HepG2 (cell line): ENCODE measurements at regions not wholly inside any gene's neighbourhood (a gene's known extent, or its start where the extent isn't known, plus 50 kb on each side); places are given as distances from the start of the nearest gene placed in this dataset.
A peak's percentile ranks its signal among the peaks of the same experiment; 100 is the strongest.

Experiments
- ARHGAP35 ChIP-seq: sonication (generic); formaldehyde crosslinking; IDR thresholded peaks from 2 replicates; pipeline ENCODE4 v1.9.0; 2022; ENCODE audit warnings: mild to moderate bottlenecking, inconsistent platforms, moderate library complexity, missing genetic modification reagents, borderline replicate concordance
- BRCA1 ChIP-seq: sonication (generic); formaldehyde crosslinking; IDR thresholded peaks from 2 replicates; pipeline ENCODE4 v1.4.0; 2020; ENCODE audit warnings: missing genetic modification reagents
- CHD4 ChIP-seq: fragments of 200-600 bp; sonication (generic); IDR thresholded peaks from 2 replicates; pipeline ENCODE4 v1.7.0; 2017; ENCODE audit warnings: mild to moderate bottlenecking, low read length, borderline replicate concordance
- PCBP1 ChIP-seq: fragments of 200-400 bp; formaldehyde crosslinking; IDR thresholded peaks from 2 replicates; pipeline ENCODE4 v1.6.1; 2017; ENCODE audit warnings: mild to moderate bottlenecking, low read depth, low read length, borderline replicate concordance
- SAP130 ChIP-seq: IDR thresholded peaks from 2 replicates; pipeline ENCODE4 v1.6.1; 2016; ENCODE audit warnings: low read depth
- SCMH1 ChIP-seq: sonication (generic); formaldehyde crosslinking; IDR thresholded peaks from 2 replicates; pipeline ENCODE4 v1.9.0; 2021; ENCODE audit warnings: missing genetic modification reagents, mild to moderate bottlenecking, borderline replicate concordance
- SNRNP70 ChIP-seq: fragments of 200-400 bp; formaldehyde crosslinking; IDR thresholded peaks from 2 replicates; pipeline ENCODE4 v1.6.1; 2017; ENCODE audit warnings: mild to moderate bottlenecking, low read depth, low read length, moderate library complexity
- THYN1 ChIP-seq: sonication (generic); formaldehyde crosslinking; IDR thresholded peaks from 2 replicates; pipeline ENCODE4 v1.8.1; 2023; ENCODE audit warnings: low read depth, mild to moderate bottlenecking, moderate library complexity, missing genetic modification reagents, borderline replicate concordance
- ZNF121 ChIP-seq: sonication (generic); formaldehyde crosslinking; IDR thresholded peaks from 2 replicates; pipeline ENCODE4 v1.5.0; 2020; ENCODE audit warnings: mild to moderate bottlenecking, missing genetic modification reagents
- ZNF251 ChIP-seq: sonication (generic); formaldehyde crosslinking; IDR thresholded peaks from 2 replicates; pipeline ENCODE4 v1.9.0; 2021; ENCODE audit warnings: mild to moderate bottlenecking, missing genetic modification reagents
- ZNF562 ChIP-seq: sonication (generic); formaldehyde crosslinking; IDR thresholded peaks from 2 replicates; pipeline ENCODE4 v1.8.0; 2022; ENCODE audit warnings: missing genetic modification reagents, borderline replicate concordance
- ZNF678 ChIP-seq: sonication (generic); formaldehyde crosslinking; IDR thresholded peaks from 2 replicates; pipeline ENCODE4 v1.4.0; 2020; ENCODE audit warnings: mild to moderate bottlenecking, missing genetic modification reagents
- ZNF772 ChIP-seq: sonication (generic); formaldehyde crosslinking; IDR thresholded peaks from 2 replicates; pipeline ENCODE4 v1.5.0; 2020; ENCODE audit warnings: mild to moderate bottlenecking, missing genetic modification reagents
- TF ChIP-seq, protein P1 (sequence below): sonication (generic); formaldehyde crosslinking; IDR thresholded peaks from 2 replicates; pipeline ENCODE4 v1.4.0; 2020; ENCODE audit warnings: missing genetic modification reagents, borderline replicate concordance
- TF ChIP-seq, protein P2 (sequence below): sonication (generic); formaldehyde crosslinking; IDR thresholded peaks from 2 replicates; pipeline ENCODE4 v1.5.0; 2020; ENCODE audit warnings: missing genetic modification reagents
- TF ChIP-seq, protein P3 (sequence below): IDR thresholded peaks from 2 replicates; pipeline ENCODE4 v1.4.0; 2020; ENCODE audit warnings: mild to moderate bottlenecking, missing genetic modification reagents
- TF ChIP-seq, protein P4 (sequence below): sonication (generic); formaldehyde crosslinking; IDR thresholded peaks from 2 replicates; pipeline ENCODE4 v1.8.0; 2022; ENCODE audit warnings: missing genetic modification reagents, mild to moderate bottlenecking, borderline replicate concordance

GRCh38 chr17:72569148-72569946, 448.5 kb downstream of the SOX9 start (continued):
- TF ChIP-seq, protein P1, sequence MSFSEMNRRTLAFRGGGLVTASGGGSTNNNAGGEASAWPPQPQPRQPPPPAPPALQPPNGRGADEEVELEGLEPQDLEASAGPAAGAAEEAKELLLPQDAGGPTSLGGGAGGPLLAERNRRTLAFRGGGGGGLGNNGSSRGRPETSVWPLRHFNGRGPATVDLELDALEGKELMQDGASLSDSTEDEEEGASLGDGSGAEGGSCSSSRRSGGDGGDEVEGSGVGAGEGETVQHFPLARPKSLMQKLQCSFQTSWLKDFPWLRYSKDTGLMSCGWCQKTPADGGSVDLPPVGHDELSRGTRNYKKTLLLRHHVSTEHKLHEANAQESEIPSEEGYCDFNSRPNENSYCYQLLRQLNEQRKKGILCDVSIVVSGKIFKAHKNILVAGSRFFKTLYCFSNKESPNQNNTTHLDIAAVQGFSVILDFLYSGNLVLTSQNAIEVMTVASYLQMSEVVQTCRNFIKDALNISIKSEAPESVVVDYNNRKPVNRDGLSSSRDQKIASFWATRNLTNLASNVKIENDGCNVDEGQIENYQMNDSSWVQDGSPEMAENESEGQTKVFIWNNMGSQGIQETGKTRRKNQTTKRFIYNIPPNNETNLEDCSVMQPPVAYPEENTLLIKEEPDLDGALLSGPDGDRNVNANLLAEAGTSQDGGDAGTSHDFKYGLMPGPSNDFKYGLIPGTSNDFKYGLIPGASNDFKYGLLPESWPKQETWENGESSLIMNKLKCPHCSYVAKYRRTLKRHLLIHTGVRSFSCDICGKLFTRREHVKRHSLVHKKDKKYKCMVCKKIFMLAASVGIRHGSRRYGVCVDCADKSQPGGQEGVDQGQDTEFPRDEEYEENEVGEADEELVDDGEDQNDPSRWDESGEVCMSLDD (CRISPR knock-in tag): no peak
- no peak for TF ChIP-seq SNRNP70
- TF ChIP-seq SAP130 (CRISPR knock-in tag): peak; percentile 58
- no peak for TF ChIP-seq CHD4
- peak; percentile 66; the same call in 1 of the 2 replicates for TF ChIP-seq PCBP1
- no peak for TF ChIP-seq BRCA1 (CRISPR knock-in tag)
- no peak for TF ChIP-seq ARHGAP35
- no peak for TF ChIP-seq THYN1 (CRISPR knock-in tag)
- no peak for TF ChIP-seq ZNF678
- 0 out of 2 replicates have a peak, but pooled peaks have one; percentile 29 for TF ChIP-seq ZNF772 (CRISPR knock-in tag)
- TF ChIP-seq, protein P2, sequence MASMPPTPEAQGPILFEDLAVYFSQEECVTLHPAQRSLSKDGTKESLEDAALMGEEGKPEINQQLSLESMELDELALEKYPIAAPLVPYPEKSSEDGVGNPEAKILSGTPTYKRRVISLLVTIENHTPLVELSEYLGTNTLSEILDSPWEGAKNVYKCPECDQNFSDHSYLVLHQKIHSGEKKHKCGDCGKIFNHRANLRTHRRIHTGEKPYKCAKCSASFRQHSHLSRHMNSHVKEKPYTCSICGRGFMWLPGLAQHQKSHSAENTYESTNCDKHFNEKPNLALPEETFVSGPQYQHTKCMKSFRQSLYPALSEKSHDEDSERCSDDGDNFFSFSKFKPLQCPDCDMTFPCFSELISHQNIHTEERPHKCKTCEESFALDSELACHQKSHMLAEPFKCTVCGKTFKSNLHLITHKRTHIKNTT: no peak
- no peak for TF ChIP-seq ZNF562 (CRISPR knock-in tag)
- no peak for TF ChIP-seq SCMH1
- TF ChIP-seq, protein P3, sequence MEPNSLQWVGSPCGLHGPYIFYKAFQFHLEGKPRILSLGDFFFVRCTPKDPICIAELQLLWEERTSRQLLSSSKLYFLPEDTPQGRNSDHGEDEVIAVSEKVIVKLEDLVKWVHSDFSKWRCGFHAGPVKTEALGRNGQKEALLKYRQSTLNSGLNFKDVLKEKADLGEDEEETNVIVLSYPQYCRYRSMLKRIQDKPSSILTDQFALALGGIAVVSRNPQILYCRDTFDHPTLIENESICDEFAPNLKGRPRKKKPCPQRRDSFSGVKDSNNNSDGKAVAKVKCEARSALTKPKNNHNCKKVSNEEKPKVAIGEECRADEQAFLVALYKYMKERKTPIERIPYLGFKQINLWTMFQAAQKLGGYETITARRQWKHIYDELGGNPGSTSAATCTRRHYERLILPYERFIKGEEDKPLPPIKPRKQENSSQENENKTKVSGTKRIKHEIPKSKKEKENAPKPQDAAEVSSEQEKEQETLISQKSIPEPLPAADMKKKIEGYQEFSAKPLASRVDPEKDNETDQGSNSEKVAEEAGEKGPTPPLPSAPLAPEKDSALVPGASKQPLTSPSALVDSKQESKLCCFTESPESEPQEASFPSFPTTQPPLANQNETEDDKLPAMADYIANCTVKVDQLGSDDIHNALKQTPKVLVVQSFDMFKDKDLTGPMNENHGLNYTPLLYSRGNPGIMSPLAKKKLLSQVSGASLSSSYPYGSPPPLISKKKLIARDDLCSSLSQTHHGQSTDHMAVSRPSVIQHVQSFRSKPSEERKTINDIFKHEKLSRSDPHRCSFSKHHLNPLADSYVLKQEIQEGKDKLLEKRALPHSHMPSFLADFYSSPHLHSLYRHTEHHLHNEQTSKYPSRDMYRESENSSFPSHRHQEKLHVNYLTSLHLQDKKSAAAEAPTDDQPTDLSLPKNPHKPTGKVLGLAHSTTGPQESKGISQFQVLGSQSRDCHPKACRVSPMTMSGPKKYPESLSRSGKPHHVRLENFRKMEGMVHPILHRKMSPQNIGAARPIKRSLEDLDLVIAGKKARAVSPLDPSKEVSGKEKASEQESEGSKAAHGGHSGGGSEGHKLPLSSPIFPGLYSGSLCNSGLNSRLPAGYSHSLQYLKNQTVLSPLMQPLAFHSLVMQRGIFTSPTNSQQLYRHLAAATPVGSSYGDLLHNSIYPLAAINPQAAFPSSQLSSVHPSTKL (CRISPR knock-in tag): peak; percentile 45; the same call in 1 of the 2 replicates
- no peak for TF ChIP-seq ZNF121
- TF ChIP-seq, protein P4, sequence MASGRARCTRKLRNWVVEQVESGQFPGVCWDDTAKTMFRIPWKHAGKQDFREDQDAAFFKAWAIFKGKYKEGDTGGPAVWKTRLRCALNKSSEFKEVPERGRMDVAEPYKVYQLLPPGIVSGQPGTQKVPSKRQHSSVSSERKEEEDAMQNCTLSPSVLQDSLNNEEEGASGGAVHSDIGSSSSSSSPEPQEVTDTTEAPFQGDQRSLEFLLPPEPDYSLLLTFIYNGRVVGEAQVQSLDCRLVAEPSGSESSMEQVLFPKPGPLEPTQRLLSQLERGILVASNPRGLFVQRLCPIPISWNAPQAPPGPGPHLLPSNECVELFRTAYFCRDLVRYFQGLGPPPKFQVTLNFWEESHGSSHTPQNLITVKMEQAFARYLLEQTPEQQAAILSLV (CRISPR knock-in tag): no peak
- no peak for TF ChIP-seq ZNF251 (CRISPR knock-in tag)
